HEK293 (cell line): ENCODE measurements at regions not wholly inside any gene's neighbourhood (a gene's known extent, or its start where the extent isn't known, plus 50 kb on each side); places are given as distances from the start of the nearest gene placed in this dataset.

Source experiments
- AEBP2 ChIP-seq: fragments of 450-650 bp; formaldehyde crosslinking; IDR thresholded peaks from 2 replicates; pipeline ENCODE4 v1.5.1; 2016; ENCODE audit warnings: missing biosample characterization, missing genetic modification characterization, borderline replicate concordance
- GLIS2 ChIP-seq: fragments of 450-650 bp; formaldehyde crosslinking; IDR thresholded peaks from 2 replicates; pipeline ENCODE4 v1.5.1; 2016; ENCODE audit warnings: missing biosample characterization, missing genetic modification characterization
- KLF10 ChIP-seq: fragments of 450-650 bp; IDR thresholded peaks from 2 replicates; pipeline ENCODE4 v1.5.1; 2018; ENCODE audit warnings: missing biosample characterization, mild to moderate bottlenecking, missing genetic modification characterization
- KLF16 ChIP-seq: fragments of 450-650 bp; formaldehyde crosslinking; IDR thresholded peaks from 2 replicates; pipeline ENCODE4 v1.5.1; 2017; ENCODE audit warnings: missing biosample characterization, missing genetic modification characterization
- KLF8 ChIP-seq: fragments of 450-650 bp; formaldehyde crosslinking; IDR thresholded peaks from 2 replicates; pipeline ENCODE4 v1.5.1; 2016; ENCODE audit warnings: missing biosample characterization, missing genetic modification characterization
- OVOL3 ChIP-seq: fragments of 450-650 bp; formaldehyde crosslinking; IDR thresholded peaks from 2 replicates; pipeline ENCODE4 v1.5.1; 2016; ENCODE audit warnings: missing biosample characterization, missing genetic modification characterization
- WT1 ChIP-seq: fragments of 450-650 bp; formaldehyde crosslinking; IDR thresholded peaks from 2 replicates; pipeline ENCODE4 v1.5.1; 2016; ENCODE audit warnings: missing biosample characterization, missing genetic modification characterization
- ZBTB21 ChIP-seq: fragments of 450-650 bp; formaldehyde crosslinking; IDR thresholded peaks from 2 replicates; pipeline ENCODE4 v1.5.1; 2017; ENCODE audit warnings: missing biosample characterization, missing genetic modification characterization
- ZBTB8A ChIP-seq: fragments of 450-650 bp; formaldehyde crosslinking; IDR thresholded peaks from 2 replicates; pipeline ENCODE4 v1.5.1; 2016; ENCODE audit warnings: missing biosample characterization, missing genetic modification characterization
- ZFP69B ChIP-seq: fragments of 450-650 bp; formaldehyde crosslinking; IDR thresholded peaks from 2 replicates; pipeline ENCODE4 v1.5.1; 2016; ENCODE audit warnings: missing biosample characterization, missing genetic modification characterization
- ZNF114 ChIP-seq: fragments of 450-650 bp; formaldehyde crosslinking; IDR thresholded peaks from 2 replicates; pipeline ENCODE4 v1.5.0; 2017; ENCODE audit warnings: missing biosample characterization, missing genetic modification characterization
- ZNF138 ChIP-seq: fragments of 450-650 bp; formaldehyde crosslinking; IDR thresholded peaks from 2 replicates; pipeline ENCODE4 v1.5.1; 2016; ENCODE audit warnings: missing biosample characterization, missing genetic modification characterization, borderline replicate concordance
- ZNF174 ChIP-seq: fragments of 450-650 bp; formaldehyde crosslinking; IDR thresholded peaks from 2 replicates; pipeline ENCODE4 v1.5.0; 2017; ENCODE audit warnings: missing biosample characterization, mild to moderate bottlenecking, missing genetic modification characterization
- ZNF175 ChIP-seq: fragments of 450-650 bp; formaldehyde crosslinking; IDR thresholded peaks from 2 replicates; pipeline ENCODE4 v1.5.1; 2016; ENCODE audit warnings: missing biosample characterization, missing genetic modification characterization
- ZNF184 ChIP-seq: fragments of 450-650 bp; IDR thresholded peaks from 2 replicates; pipeline ENCODE4 v1.5.1; 2018; ENCODE audit warnings: missing biosample characterization, mild to moderate bottlenecking, missing genetic modification characterization
- ZNF19 ChIP-seq: fragments of 450-650 bp; formaldehyde crosslinking; IDR thresholded peaks from 2 replicates; pipeline ENCODE4; 2016; ENCODE audit warnings: missing biosample characterization, missing genetic modification characterization, low read depth
- ZNF24 ChIP-seq: fragments of 450-650 bp; formaldehyde crosslinking; IDR thresholded peaks from 2 replicates; pipeline ENCODE4 v1.5.1; 2016; ENCODE audit warnings: missing biosample characterization, missing genetic modification characterization
- ZNF26 ChIP-seq: fragments of 450-650 bp; formaldehyde crosslinking; IDR thresholded peaks from 2 replicates; pipeline ENCODE4 v1.5.1; 2016; ENCODE audit warnings: missing biosample characterization, missing genetic modification characterization
- ZNF280D ChIP-seq: fragments of 450-650 bp; formaldehyde crosslinking; IDR thresholded peaks from 2 replicates; pipeline ENCODE4 v1.5.1; 2016; ENCODE audit warnings: missing biosample characterization, missing genetic modification characterization
- ZNF292 ChIP-seq: fragments of 450-650 bp; formaldehyde crosslinking; IDR thresholded peaks from 2 replicates; pipeline ENCODE4 v1.5.1; 2016; ENCODE audit warnings: low read depth, missing biosample characterization, missing genetic modification characterization, borderline replicate concordance
- ZNF311 ChIP-seq: fragments of 450-650 bp; formaldehyde crosslinking; IDR thresholded peaks from 2 replicates; pipeline ENCODE4 v1.5.1; 2017; ENCODE audit warnings: missing biosample characterization, missing genetic modification characterization, borderline replicate concordance
- ZNF324 ChIP-seq: fragments of 450-650 bp; formaldehyde crosslinking; IDR thresholded peaks from 2 replicates; pipeline ENCODE4 v1.5.1; 2016; ENCODE audit warnings: missing biosample characterization, missing genetic modification characterization
- ZNF391 ChIP-seq: fragments of 450-650 bp; formaldehyde crosslinking; IDR thresholded peaks from 2 replicates; pipeline ENCODE4 v1.5.1; 2016; ENCODE audit warnings: low read depth, missing biosample characterization, missing genetic modification characterization, borderline replicate concordance
- ZNF394 ChIP-seq: fragments of 450-650 bp; formaldehyde crosslinking; IDR thresholded peaks from 2 replicates; pipeline ENCODE4 v1.5.1; 2016; ENCODE audit warnings: missing biosample characterization, missing genetic modification characterization, mild to moderate bottlenecking, moderate library complexity, borderline replicate concordance
- ZNF426 ChIP-seq: fragments of 450-650 bp; formaldehyde crosslinking; IDR thresholded peaks from 2 replicates; pipeline ENCODE4 v1.5.1; 2017; ENCODE audit warnings: missing biosample characterization, missing genetic modification characterization, mild to moderate bottlenecking, inconsistent platforms, moderate library complexity
- ZNF433 ChIP-seq: fragments of 450-650 bp; formaldehyde crosslinking; IDR thresholded peaks from 2 replicates; pipeline ENCODE4 v1.5.1; 2016; ENCODE audit warnings: missing biosample characterization, missing genetic modification characterization, low read depth
- ZNF514 ChIP-seq: fragments of 450-650 bp; formaldehyde crosslinking; IDR thresholded peaks from 2 replicates; pipeline ENCODE4 v1.5.1; 2016; ENCODE audit warnings: missing biosample characterization, missing genetic modification characterization
- ZNF555 ChIP-seq: fragments of 450-650 bp; formaldehyde crosslinking; conservative IDR thresholded peaks from 2 replicates; pipeline ENCODE4 v1.5.1; 2017; ENCODE audit warnings: missing biosample characterization, mild to moderate bottlenecking, missing genetic modification characterization, inconsistent platforms
- ZNF596 ChIP-seq: fragments of 450-650 bp; IDR thresholded peaks from 2 replicates; pipeline ENCODE4 v1.5.0; 2018; ENCODE audit warnings: missing biosample characterization, mild to moderate bottlenecking, missing genetic modification characterization, moderate library complexity
- ZNF600 ChIP-seq: fragments of 450-650 bp; formaldehyde crosslinking; IDR thresholded peaks from 2 replicates; pipeline ENCODE4 v1.5.1; 2016; ENCODE audit warnings: missing biosample characterization, missing genetic modification characterization
- ZNF623 ChIP-seq: fragments of 450-650 bp; formaldehyde crosslinking; IDR thresholded peaks from 2 replicates; pipeline ENCODE4 v1.5.1; 2016; ENCODE audit warnings: missing biosample characterization, missing genetic modification characterization
- ZNF654 ChIP-seq: fragments of 450-650 bp; formaldehyde crosslinking; IDR thresholded peaks from 2 replicates; pipeline ENCODE4 v1.5.1; 2016; ENCODE audit warnings: low read depth, missing biosample characterization, missing genetic modification characterization
- ZNF664 ChIP-seq: fragments of 450-650 bp; formaldehyde crosslinking; IDR thresholded peaks from 2 replicates; pipeline ENCODE4 v1.5.1; 2016; ENCODE audit warnings: missing biosample characterization, missing genetic modification characterization
- ZNF837 ChIP-seq: fragments of 450-650 bp; formaldehyde crosslinking; IDR thresholded peaks from 2 replicates; pipeline ENCODE4 v1.5.1; 2016; ENCODE audit warnings: missing biosample characterization, missing genetic modification characterization
- ZSCAN16 ChIP-seq: fragments of 450-650 bp; formaldehyde crosslinking; IDR thresholded peaks from 2 replicates; pipeline ENCODE4 v1.5.1; 2016; ENCODE audit warnings: missing biosample characterization, missing genetic modification characterization

GRCh38 chr7:125643302-125643701 is 713.7 kb upstream of the POT1 start (continued):
- TF ChIP-seq ZNF433 (tag by site-specific recombination) (peak; percentile 60), ZNF26 (tag by site-specific recombination) (no peak), ZSCAN16 (tag by site-specific recombination) (no peak), ZNF175 (no peak), ZNF514 (tag by site-specific recombination) (0 out of 2 replicates have a peak, but pooled peaks have one; percentile 39), KLF8 (tag by site-specific recombination) (no peak), ZBTB21 (tag by site-specific recombination) (0 out of 2 replicates have a peak, but pooled peaks have one; percentile 15), ZNF324 (tag by site-specific recombination) (no peak), KLF16 (tag by site-specific recombination) (no peak), ZBTB8A (peak; percentile 64), ZNF138 (tag by site-specific recombination) (peak; percentile 80; the same call in 1 of the 2 replicates), ZNF555 (tag by site-specific recombination) (peak; percentile 83), WT1 (tag by site-specific recombination) (no peak), ZNF114 (no peak), ZNF184 (tag by site-specific recombination) (no peak), ZNF174 (no peak), OVOL3 (tag by site-specific recombination) (peak; percentile 35; the same call in 1 of the 2 replicates), ZNF664 (0 out of 2 replicates have a peak, but pooled peaks have one; percentile 36), ZNF596 (tag by site-specific recombination) (no peak), ZNF600 (tag by site-specific recombination) (no peak), GLIS2 (tag by site-specific recombination) (no peak), ZNF292 (tag by site-specific recombination) (0 out of 2 replicates have a peak, but pooled peaks have one; percentile 58), ZNF837 (tag by site-specific recombination) (no peak), ZNF24 (tag by site-specific recombination) (no peak), KLF10 (tag by site-specific recombination) (no peak), ZNF394 (peak; percentile 86; the same call in 1 of the 2 replicates), ZNF654 (tag by site-specific recombination) (peak; percentile 32), ZNF391 (tag by site-specific recombination) (no peak), ZNF623 (tag by site-specific recombination) (peak; percentile 67), ZNF311 (tag by site-specific recombination) (no peak), ZNF426 (tag by site-specific recombination) (peak; percentile 81), ZNF19 (tag by site-specific recombination) (no peak), ZFP69B (tag by site-specific recombination) (no peak), ZNF280D (no peak), AEBP2 (tag by site-specific recombination) (0 out of 2 replicates have a peak, but pooled peaks have one; percentile 60)
